ENCODE measurements at regions not wholly inside any gene's neighbourhood (a gene's known extent, or its start where the extent isn't known, plus 50 kb on each side); places are given as distances from the start of the nearest gene placed in this dataset.

GRCh38 chr11:116072133-116072532 lies 567.9 kb upstream of the CADM1 start:
- H3K9me2 ChIP-seq (ENCODE audit: insufficient read depth) = no peaks in the 10 kb centered on the region
- H4K20me1 ChIP-seq (replicated peaks; ENCODE audit: insufficient read depth) = no peaks in the 10 kb centered on the region
- TF ChIP-seq ZNF331 (CRISPR knock-in tag; IDR thresholded peaks at IDR 0.05; ENCODE audit: low read depth) (no peak), REST (IDR thresholded peaks at IDR 0.05; ENCODE audit: unreplicated experiment) (no peak), ZNF114 (CRISPR knock-in tag; IDR thresholded peaks at IDR 0.05) (no peak), ETS1 (IDR thresholded peaks at IDR 0.05) (no peak), CREB1 (CRISPR knock-in tag; IDR thresholded peaks at IDR 0.05; ENCODE audit: low read depth) (no peak), EZH2 (IDR thresholded peaks at IDR 0.05; ENCODE audit: low read depth, unreplicated experiment) (no peak), EZH2phosphoT487 (IDR thresholded peaks at IDR 0.05; ENCODE audit: unreplicated experiment) (no peak), NANOG (IDR thresholded peaks at IDR 0.05; ENCODE audit: borderline replicate concordance) (no peak), POLR2AphosphoS5 (IDR thresholded peaks at IDR 0.05; ENCODE audit: low read depth) (no peak), STAT1 (IDR thresholded peaks at IDR 0.05; ENCODE audit: unreplicated experiment) (no peak), ZNF462 (CRISPR knock-in tag; IDR thresholded peaks at IDR 0.05) (no peak), CTCF (conservative IDR thresholded peaks at IDR 0.05; ENCODE audit: low read depth in 2 of 2) (no peak), JUNB (IDR thresholded peaks at IDR 0.05; ENCODE audit: unreplicated experiment) (no peak)
- H2AFZ ChIP-seq = no peak overlapping the region
- Mint-ChIP-seq H3K4me3 (no peak overlapping the region), H3K9me3 (no peaks in the 10 kb centered on the region), H3K27ac (no peak overlapping the region), H3K4me1 (peaks cover 9% of the 10 kb centered on the region), H3K27me3 (ENCODE audit: insufficient read depth, low read depth, poor library complexity) (peaks cover 5% of the 10 kb centered on the region), H3K36me3 (ENCODE audit: low read depth) (no peaks in the 10 kb centered on the region)
- ATAC-seq (peak; percentile 58), DNase-seq (ENCODE audit: low spot score) (peak; percentile 48)
- no peaks in the 10 kb centered on the region for H3F3A ChIP-seq (replicated peaks; ENCODE audit: low read depth)
- H3K4me2 ChIP-seq = peak overlapping the region; percentile 32; the same call in 1 of the 2 replicates
- H3K27me3 ChIP-seq (ENCODE audit: insufficient read depth) = no peaks in the 10 kb centered on the region
- no peak overlapping the region for H3K4me3 ChIP-seq
- no peak overlapping the region for H3K27ac ChIP-seq (ENCODE audit: low read depth)
- H3K79me2 ChIP-seq (replicated peaks; ENCODE audit: insufficient read depth) = no peaks in the 10 kb centered on the region
- peaks cover 7% of the 10 kb centered on the region for H3K4me1 ChIP-seq (ENCODE audit: insufficient read depth)
- H3K36me3 ChIP-seq (ENCODE audit: insufficient read depth) = no peaks in the 10 kb centered on the region
